Mesothelial cell of epicardium (in vitro differentiated cells): ENCODE measurements at regions not wholly inside any gene's neighbourhood (a gene's known extent, or its start where the extent isn't known, plus 50 kb on each side); places are given as distances from the start of the nearest gene placed in this dataset.

Experiments
- DNase-seq, 2 experiments: peaks; one replicate each; pipeline ENCODE4 v3.0.0; 2021; ENCODE audit warnings: low spot score in 2 of 2; ENCODE audit not compliant: unreplicated experiment in 2 of 2
- H3K27ac Mint-ChIP-seq: 2 replicates; pipeline ENCODE4 v1.8.0; 2021; ENCODE audit warnings: mixed read lengths
- H3K27me3 Mint-ChIP-seq: 2 replicates; pipeline ENCODE4 v1.8.0; 2021; ENCODE audit warnings: low read depth, mixed read lengths
- H3K36me3 Mint-ChIP-seq: 2 replicates; pipeline ENCODE4 v1.8.0; 2021; ENCODE audit warnings: mixed read lengths
- H3K4me1 Mint-ChIP-seq: 2 replicates; pipeline ENCODE4 v1.8.0; 2021; ENCODE audit warnings: mixed read lengths
- H3K4me3 Mint-ChIP-seq: 2 replicates; pipeline ENCODE4 v1.8.0; 2021; ENCODE audit warnings: mild to moderate bottlenecking, moderate library complexity, mixed read lengths
- H3K9me3 Mint-ChIP-seq: 2 replicates; pipeline ENCODE4 v1.8.0; 2021; ENCODE audit warnings: mixed read lengths
- TF ChIP-seq, protein P1 (sequence below): fragments of 200-600 bp; sonication (generic); IDR thresholded peaks from one replicate; pipeline ENCODE4 v1.5.0; 2021; ENCODE audit warnings: antibody characterized with exemption; ENCODE audit not compliant: unreplicated experiment

DNA sequence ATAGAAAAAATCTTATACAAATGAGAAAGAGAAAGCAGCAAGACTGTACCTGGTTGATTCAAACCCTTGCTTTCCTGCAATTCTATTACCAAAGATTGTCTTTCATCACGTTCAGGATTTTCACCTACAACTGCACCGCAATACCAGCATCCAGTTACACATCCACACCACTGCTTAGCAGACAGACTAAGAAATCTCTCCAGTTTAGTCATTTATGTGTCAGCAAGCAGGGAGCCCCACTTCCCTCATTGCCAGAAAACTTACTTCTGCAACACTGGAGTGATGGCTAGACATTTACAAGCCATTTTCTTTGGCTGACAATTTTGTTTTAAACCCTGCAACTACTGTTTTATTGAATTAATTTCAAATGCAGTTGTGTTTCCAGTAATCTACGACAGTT is 359.6 kb upstream of the MEOX2 start:
- DNase-seq: no peak
- TF ChIP-seq, protein P1, sequence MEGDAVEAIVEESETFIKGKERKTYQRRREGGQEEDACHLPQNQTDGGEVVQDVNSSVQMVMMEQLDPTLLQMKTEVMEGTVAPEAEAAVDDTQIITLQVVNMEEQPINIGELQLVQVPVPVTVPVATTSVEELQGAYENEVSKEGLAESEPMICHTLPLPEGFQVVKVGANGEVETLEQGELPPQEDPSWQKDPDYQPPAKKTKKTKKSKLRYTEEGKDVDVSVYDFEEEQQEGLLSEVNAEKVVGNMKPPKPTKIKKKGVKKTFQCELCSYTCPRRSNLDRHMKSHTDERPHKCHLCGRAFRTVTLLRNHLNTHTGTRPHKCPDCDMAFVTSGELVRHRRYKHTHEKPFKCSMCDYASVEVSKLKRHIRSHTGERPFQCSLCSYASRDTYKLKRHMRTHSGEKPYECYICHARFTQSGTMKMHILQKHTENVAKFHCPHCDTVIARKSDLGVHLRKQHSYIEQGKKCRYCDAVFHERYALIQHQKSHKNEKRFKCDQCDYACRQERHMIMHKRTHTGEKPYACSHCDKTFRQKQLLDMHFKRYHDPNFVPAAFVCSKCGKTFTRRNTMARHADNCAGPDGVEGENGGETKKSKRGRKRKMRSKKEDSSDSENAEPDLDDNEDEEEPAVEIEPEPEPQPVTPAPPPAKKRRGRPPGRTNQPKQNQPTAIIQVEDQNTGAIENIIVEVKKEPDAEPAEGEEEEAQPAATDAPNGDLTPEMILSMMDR: no peak
- Mint-ChIP-seq H3K27ac (no peak overlapping the region), H3K9me3 (no peaks in the 10 kb centered on the region), H3K36me3 (no peaks in the 10 kb centered on the region), H3K4me1 (peaks cover 7% of the 10 kb centered on the region), H3K4me3 (no peak overlapping the region), H3K27me3 (no peaks in the 10 kb centered on the region)

DNA sequence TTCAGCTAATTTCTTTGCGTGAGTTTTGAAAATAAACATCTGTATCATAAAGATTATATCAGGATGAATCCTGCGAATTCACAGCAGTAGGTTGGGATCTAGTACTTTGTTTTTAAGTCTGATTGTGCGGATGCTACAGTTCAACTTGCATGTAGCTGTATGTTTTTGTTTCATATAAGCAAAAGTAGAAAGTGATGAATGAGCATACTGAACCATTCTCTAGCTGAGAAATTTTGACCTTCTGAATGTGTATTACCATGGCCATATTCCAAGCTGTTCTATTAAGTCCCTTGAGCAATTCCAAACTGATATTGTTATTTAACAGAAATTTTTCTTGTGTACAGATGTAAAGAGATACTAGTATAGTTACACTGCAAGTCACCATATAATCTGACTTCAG is 358.8 kb upstream of the MEOX2 start:
- Mint-ChIP-seq H3K4me1 (peaks cover 10% of the 10 kb centered on the region), H3K9me3 (no peaks in the 10 kb centered on the region), H3K27me3 (no peaks in the 10 kb centered on the region), H3K27ac (no peak overlapping the region), H3K4me3 (no peak overlapping the region), H3K36me3 (no peaks in the 10 kb centered on the region)
- DNase-seq: no peak
- TF ChIP-seq, protein P1: no peak

DNA sequence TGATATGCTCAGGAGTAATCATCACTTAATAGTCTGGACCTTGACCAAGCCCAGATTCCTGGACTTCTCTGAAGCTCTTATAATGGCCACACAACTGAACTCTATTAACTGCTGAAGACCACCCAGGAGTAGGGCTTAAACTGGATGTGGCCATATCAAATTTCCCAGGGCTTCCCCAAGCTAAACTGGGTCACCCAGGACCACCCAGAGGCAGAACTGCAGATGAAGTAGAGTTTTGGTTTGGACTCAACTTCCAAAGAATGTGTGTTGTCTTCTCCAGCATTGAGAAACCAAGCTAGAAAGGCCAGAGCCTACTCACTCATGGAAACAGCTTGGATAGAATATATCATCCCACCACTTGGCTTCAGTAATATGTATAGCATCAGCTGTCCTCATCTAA is 358.2 kb upstream of the MEOX2 start:
- Mint-ChIP-seq H3K9me3 (no peaks in the 10 kb centered on the region), H3K36me3 (no peaks in the 10 kb centered on the region), H3K4me1 (peaks cover 12% of the 10 kb centered on the region), H3K4me3 (no peak overlapping the region), H3K27ac (no peak overlapping the region), H3K27me3 (no peaks in the 10 kb centered on the region)
- DNase-seq: no peak
- TF ChIP-seq, protein P1: no peak

DNA sequence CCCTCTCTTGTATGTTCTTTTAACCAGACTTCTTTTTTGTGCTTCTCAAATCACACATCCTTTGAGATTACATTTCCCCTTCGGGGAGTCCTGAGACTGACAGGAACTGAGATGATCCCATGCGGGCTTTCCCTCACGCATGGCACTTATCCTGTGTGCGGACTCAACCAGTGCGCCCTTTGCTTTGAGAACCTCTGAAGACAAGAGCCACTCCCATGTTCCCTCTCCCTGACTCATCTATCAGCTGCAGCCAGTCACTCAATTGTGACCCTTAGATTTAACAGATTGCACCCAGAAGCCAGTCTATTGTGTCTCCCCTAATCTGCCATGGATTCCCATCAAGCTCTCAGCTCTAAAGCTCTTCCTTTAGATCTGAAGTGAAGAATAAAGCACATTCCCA is 353.9 kb upstream of the MEOX2 start:
- Mint-ChIP-seq H3K9me3 (peaks cover 4% of the 10 kb centered on the region), H3K36me3 (no peaks in the 10 kb centered on the region), H3K4me1 (peaks cover 5% of the 10 kb centered on the region), H3K27me3 (no peaks in the 10 kb centered on the region), H3K27ac (peak overlapping the region; percentile 68), H3K4me3 (no peak overlapping the region)
- no peak for DNase-seq
- TF ChIP-seq, protein P1: no peak

DNA sequence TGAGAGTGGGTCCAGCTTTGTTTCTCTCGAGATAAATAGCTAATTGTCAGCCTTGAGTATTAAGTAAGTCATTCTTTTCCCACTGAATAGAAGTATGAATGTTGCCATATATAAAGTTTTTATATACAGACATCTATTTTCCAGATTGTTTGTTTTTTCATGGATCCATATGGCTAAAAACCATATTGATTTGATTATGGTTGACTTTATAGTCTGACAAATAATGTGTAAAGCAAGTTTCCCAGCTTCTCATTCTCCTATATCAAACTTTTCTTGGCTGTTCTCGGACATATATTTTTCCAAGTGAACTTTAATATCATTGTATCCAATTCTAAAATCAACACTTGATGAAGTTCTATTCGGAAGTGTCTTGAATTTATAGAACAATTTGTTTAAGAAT is 352.4 kb upstream of the MEOX2 start:
- H3K4me3 Mint-ChIP-seq: no peak overlapping the region
- H3K27me3 Mint-ChIP-seq: no peaks in the 10 kb centered on the region
- TF ChIP-seq, protein P1: no peak
- no peak for DNase-seq
- no peaks in the 10 kb centered on the region for H3K36me3 Mint-ChIP-seq
- peaks cover 4% of the 10 kb centered on the region for H3K9me3 Mint-ChIP-seq
- H3K27ac Mint-ChIP-seq: no peak overlapping the region
- H3K4me1 Mint-ChIP-seq: peaks cover 5% of the 10 kb centered on the region

DNA sequence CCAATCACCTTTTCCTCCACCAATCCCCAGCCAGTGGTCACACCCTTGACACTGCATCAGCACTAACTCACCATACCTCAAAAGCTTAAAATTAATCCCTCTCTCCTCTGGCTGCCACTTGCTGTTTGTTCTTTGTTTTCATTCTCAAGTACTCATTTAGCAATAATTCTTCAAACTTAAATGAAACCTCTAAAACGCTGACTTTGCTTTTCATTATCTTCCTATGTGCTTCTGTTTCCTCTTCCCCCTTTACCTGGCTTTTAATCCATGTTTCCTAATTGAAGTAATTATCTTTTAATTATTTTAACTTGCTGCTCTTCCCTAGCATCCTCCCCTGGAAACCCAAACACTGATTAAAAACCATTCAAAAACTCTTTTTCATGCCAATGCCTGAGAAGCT is 348.9 kb upstream of the MEOX2 start:
- Mint-ChIP-seq H3K4me1 (peaks cover 3% of the 10 kb centered on the region), H3K27ac (no peak overlapping the region), H3K36me3 (no peaks in the 10 kb centered on the region), H3K27me3 (no peaks in the 10 kb centered on the region), H3K4me3 (no peak overlapping the region), H3K9me3 (peaks cover 4% of the 10 kb centered on the region)
- TF ChIP-seq, protein P1: no peak
- DNase-seq: no peak
